ENCODE measurements at regions not wholly inside any gene's neighbourhood (a gene's known extent, or its start where the extent isn't known, plus 50 kb on each side); places are given as distances from the start of the nearest gene placed in this dataset.

GRCh38 chr10:124342821-124343170, 75.9 kb downstream of the OAT start:
- H3K4me1 Mint-ChIP-seq (ENCODE audit: low read depth) = no peaks in the 10 kb centered on the region
- H3K9me3 Mint-ChIP-seq (ENCODE audit: low read depth) = no peaks in the 10 kb centered on the region
- H3K4me3 Mint-ChIP-seq (ENCODE audit: low read depth) = no peak overlapping the region
- H3K27ac Mint-ChIP-seq = no peak overlapping the region
- TF ChIP-seq CTCF (IDR thresholded peaks at IDR 0.05; ENCODE audit: unreplicated experiment) = no peak
- DNase-seq (ENCODE audit: low spot score, unreplicated experiment) = no peak
- H3K36me3 Mint-ChIP-seq (ENCODE audit: insufficient read depth) = no peaks in the 10 kb centered on the region
- H3K27me3 Mint-ChIP-seq = peaks cover 3% of the 10 kb centered on the region

GRCh38 chr10:124342136-124342820, 76.4 kb downstream of the OAT start:
- TF ChIP-seq CTCF (IDR thresholded peaks at IDR 0.05; ENCODE audit: unreplicated experiment) = no peak
- no peak overlapping the region for H3K4me3 Mint-ChIP-seq (ENCODE audit: low read depth)
- H3K36me3 Mint-ChIP-seq (ENCODE audit: insufficient read depth) = no peaks in the 10 kb centered on the region
- no peak overlapping the region for H3K27ac Mint-ChIP-seq
- no peak for DNase-seq (ENCODE audit: low spot score, unreplicated experiment)
- H3K9me3 Mint-ChIP-seq (ENCODE audit: low read depth) = no peaks in the 10 kb centered on the region
- peaks cover 4% of the 10 kb centered on the region for H3K27me3 Mint-ChIP-seq
- no peaks in the 10 kb centered on the region for H3K4me1 Mint-ChIP-seq (ENCODE audit: low read depth)

GRCh38 chr10:124341768-124342135, 77.0 kb downstream of the OAT start:
- H3K9me3 Mint-ChIP-seq (ENCODE audit: low read depth) = no peaks in the 10 kb centered on the region
- DNase-seq (ENCODE audit: low spot score, unreplicated experiment) = no peak
- H3K4me3 Mint-ChIP-seq (ENCODE audit: low read depth) = no peak overlapping the region
- H3K36me3 Mint-ChIP-seq (ENCODE audit: insufficient read depth) = no peaks in the 10 kb centered on the region
- TF ChIP-seq CTCF (IDR thresholded peaks at IDR 0.05; ENCODE audit: unreplicated experiment) = no peak
- H3K27ac Mint-ChIP-seq = no peak overlapping the region
- H3K4me1 Mint-ChIP-seq (ENCODE audit: low read depth) = no peaks in the 10 kb centered on the region
- H3K27me3 Mint-ChIP-seq = peaks cover 4% of the 10 kb centered on the region

- no peak for DNase-seq (ENCODE audit: low spot score, unreplicated experiment)
- no peaks in the 10 kb centered on the region for H3K36me3 Mint-ChIP-seq (ENCODE audit: insufficient read depth)
- H3K9me3 Mint-ChIP-seq (ENCODE audit: low read depth) = peaks cover 9% of the 10 kb centered on the region
- no peak overlapping the region for H3K4me3 Mint-ChIP-seq (ENCODE audit: low read depth)
- H3K27me3 Mint-ChIP-seq = peaks cover 6% of the 10 kb centered on the region
- no peaks in the 10 kb centered on the region for H3K4me1 Mint-ChIP-seq (ENCODE audit: low read depth)
- H3K27ac Mint-ChIP-seq = no peak overlapping the region
- no peak for TF ChIP-seq CTCF (IDR thresholded peaks at IDR 0.05; ENCODE audit: unreplicated experiment)
Measured at GRCh38 chr10:124340033-124340760, 78.5 kb downstream of the OAT start.

- peaks cover 9% of the 10 kb centered on the region for H3K9me3 Mint-ChIP-seq (ENCODE audit: low read depth)
- H3K4me1 Mint-ChIP-seq (ENCODE audit: low read depth) = no peaks in the 10 kb centered on the region
- H3K36me3 Mint-ChIP-seq (ENCODE audit: insufficient read depth) = no peaks in the 10 kb centered on the region
- no peak for DNase-seq (ENCODE audit: low spot score, unreplicated experiment)
- no peak overlapping the region for H3K4me3 Mint-ChIP-seq (ENCODE audit: low read depth)
- H3K27ac Mint-ChIP-seq = no peak overlapping the region
- peaks cover 6% of the 10 kb centered on the region for H3K27me3 Mint-ChIP-seq
- TF ChIP-seq CTCF (IDR thresholded peaks at IDR 0.05; ENCODE audit: unreplicated experiment) = no peak
Measured at GRCh38 chr10:124339119-124340032, 79.3 kb downstream of the OAT start.
